Stomach (tissue), 8 donors: ENCODE measurements at regions not wholly inside any gene's neighbourhood (a gene's known extent, or its start where the extent isn't known, plus 50 kb on each side); places are given as distances from the start of the nearest gene placed in this dataset.

Experiments
- DNase-seq, 2 donors: peaks; one replicate each; pipeline versions ENCODE4 v3.0.0 to v3.0.0-alpha.2; 2013 to 2019
- H3K27ac ChIP-seq, 5 donors: fragments of 200-600 bp in 4 of 5; sonication (generic) in 4 of 5; one replicate each; pipeline ENCODE4 v1.5.1; 2013 to 2019; ENCODE audit warnings: mild to moderate bottlenecking in 1 of 5, moderate library complexity in 1 of 5
- H3K27me3 ChIP-seq, 3 donors: fragments of 200-600 bp; sonication (generic); one replicate each; pipeline ENCODE4 v1.5.1; 2017 to 2019; ENCODE audit warnings: mixed run types in 1 of 3
- H3K36me3 ChIP-seq, 4 donors: fragments of 200-600 bp; sonication (generic); 1 replicate in 3 of 4; 2 replicates in 1 of 4; pipeline ENCODE4 v1.5.1; 2016 to 2019
- H3K4me1 ChIP-seq, 4 donors: fragments of 200-600 bp; sonication (generic); one replicate each; pipeline ENCODE4 v1.5.1; 2016 to 2019
- H3K4me3 ChIP-seq, 4 donors: fragments of 200-600 bp; sonication (generic) in 3 of 4; one replicate each; pipeline ENCODE4 v1.5.1; 2016 to 2019; ENCODE audit warnings: mild to moderate bottlenecking in 1 of 4
- H3K9me3 ChIP-seq, 4 donors: fragments of 200-600 bp; sonication (generic); one replicate each; pipeline ENCODE4 v1.5.1; 2016 to 2019
- EP300 ChIP-seq: sonication (generic); formaldehyde crosslinking; IDR thresholded peaks from one replicate; pipeline ENCODE4 v1.6.1; 2017; ENCODE audit warnings: antibody characterized with exemption
- POLR2A ChIP-seq, 4 donors: fragments of 450-650 bp; IDR thresholded peaks; one replicate each; pipeline ENCODE4 v1.6.1; 2016; ENCODE audit warnings: antibody characterized with exemption in 4 of 4, control low read depth in 2 of 4, mild to moderate bottlenecking in 1 of 4, moderate library complexity in 1 of 4
- POLR2AphosphoS5 ChIP-seq, 3 donors: sonication (generic); formaldehyde crosslinking; IDR thresholded peaks; one replicate each; pipeline ENCODE4 v1.6.1; 2016; ENCODE audit warnings: antibody characterized with exemption in 3 of 3
- WGBS, 5 donors: extraction: QIAGEN DNeasy Blood & Tissue Kit in 3 of 5; methylation state at CpG; one replicate each; pipeline versions ENCODE4 v1.1.5 to v1.1.7; 2013 to 2018; 5-methylcytosine and 5-hydroxymethylcytosine counted together
- intact Hi-C: fragments of 100-400 bp; cut with DNase I; formaldehyde crosslinking; loops from one replicate; pipeline ENCODE4 v1.15.1; 2023; ENCODE audit warnings: low total_unique reads
- TF ChIP-seq, protein P1 (sequence below), 7 experiments: fragments of 450-650 bp in 4 of 7; fragments of 200-600 bp in 3 of 7; sonication (generic) in 3 of 7; IDR thresholded peaks; one replicate each; pipeline ENCODE4 v1.5.1; 2016 to 2019; ENCODE audit warnings: antibody characterized with exemption in 7 of 7, control low read depth in 2 of 7, mild to moderate bottlenecking in 1 of 7
- donor health status: healthy with polysubstance abuse.
- donor health status: Bipolar disorder and iron deficiency.
- donor health status: healthy.

DNA sequence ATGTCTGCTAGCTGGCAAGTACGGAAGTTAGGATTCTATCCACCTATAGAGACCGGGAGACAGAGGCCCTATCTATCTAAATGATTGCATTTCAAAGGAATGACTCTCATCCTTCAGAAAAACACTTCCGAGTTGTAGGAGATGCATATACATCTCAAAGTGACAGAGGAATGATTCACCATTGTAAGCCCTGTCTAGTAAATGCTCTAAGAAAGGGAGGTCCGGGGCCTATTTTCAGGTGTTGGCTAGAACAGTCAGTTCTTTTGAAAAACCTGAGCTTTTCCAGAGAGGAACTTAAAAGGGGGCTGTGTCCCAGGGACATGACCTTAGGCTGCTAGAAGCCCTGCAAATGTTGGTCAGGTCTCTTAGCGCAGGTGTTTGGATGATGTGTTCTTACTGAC, 262.9 kb upstream of the IL1RAPL1 start:
- TF ChIP-seq, protein P1, sequence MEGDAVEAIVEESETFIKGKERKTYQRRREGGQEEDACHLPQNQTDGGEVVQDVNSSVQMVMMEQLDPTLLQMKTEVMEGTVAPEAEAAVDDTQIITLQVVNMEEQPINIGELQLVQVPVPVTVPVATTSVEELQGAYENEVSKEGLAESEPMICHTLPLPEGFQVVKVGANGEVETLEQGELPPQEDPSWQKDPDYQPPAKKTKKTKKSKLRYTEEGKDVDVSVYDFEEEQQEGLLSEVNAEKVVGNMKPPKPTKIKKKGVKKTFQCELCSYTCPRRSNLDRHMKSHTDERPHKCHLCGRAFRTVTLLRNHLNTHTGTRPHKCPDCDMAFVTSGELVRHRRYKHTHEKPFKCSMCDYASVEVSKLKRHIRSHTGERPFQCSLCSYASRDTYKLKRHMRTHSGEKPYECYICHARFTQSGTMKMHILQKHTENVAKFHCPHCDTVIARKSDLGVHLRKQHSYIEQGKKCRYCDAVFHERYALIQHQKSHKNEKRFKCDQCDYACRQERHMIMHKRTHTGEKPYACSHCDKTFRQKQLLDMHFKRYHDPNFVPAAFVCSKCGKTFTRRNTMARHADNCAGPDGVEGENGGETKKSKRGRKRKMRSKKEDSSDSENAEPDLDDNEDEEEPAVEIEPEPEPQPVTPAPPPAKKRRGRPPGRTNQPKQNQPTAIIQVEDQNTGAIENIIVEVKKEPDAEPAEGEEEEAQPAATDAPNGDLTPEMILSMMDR (IDR thresholded peaks at IDR 0.05): no peak
- TF ChIP-seq POLR2AphosphoS5 (IDR thresholded peaks at IDR 0.05) (no peak), POLR2A (IDR thresholded peaks at IDR 0.05) (no peak)
- intact Hi-C loops: no loop called here
- no peaks in the 10 kb centered on the region for H3K4me1 ChIP-seq
- 58 to 87% (median 83%) methylated on average over 5 of the region's 5 CpGs for whole genome bisulfite sequencing, 5 donors
- DNase-seq: no peak
- no peaks in the 10 kb centered on the region for H3K9me3 ChIP-seq
- H3K27ac ChIP-seq: no peak overlapping the region
- no peaks in the 10 kb centered on the region for H3K36me3 ChIP-seq
- H3K4me3 ChIP-seq: no peak overlapping the region
- H3K27me3 ChIP-seq: no peaks in the 10 kb centered on the region

- Histone ChIP-seq H3K27me3 (no peaks in the 10 kb centered on the region), H3K36me3 (no peaks in the 10 kb centered on the region), H3K27ac (no peak overlapping the region), H3K4me3 (no peak overlapping the region), H3K9me3 (peaks cover 0 to 6% (median 2%) of the 10 kb centered on the region in 4 donors), H3K4me1 (no peaks in the 10 kb centered on the region)
- TF ChIP-seq POLR2A (IDR thresholded peaks at IDR 0.05): no peak
- no peak for TF ChIP-seq POLR2AphosphoS5 (IDR thresholded peaks at IDR 0.05)
- no peak for TF ChIP-seq EP300
- TF ChIP-seq, protein P1 (IDR thresholded peaks at IDR 0.05): no peak
- no peak for DNase-seq
- 70 to 82% (median 72%) methylated on average over 2 of the region's 2 CpGs for WGBS, 5 donors
- intact Hi-C loops: no loop called here
These were observed 266.0 kb upstream of the IL1RAPL1 start for GRCh38 chrX:28321286-28321685.

DNA sequence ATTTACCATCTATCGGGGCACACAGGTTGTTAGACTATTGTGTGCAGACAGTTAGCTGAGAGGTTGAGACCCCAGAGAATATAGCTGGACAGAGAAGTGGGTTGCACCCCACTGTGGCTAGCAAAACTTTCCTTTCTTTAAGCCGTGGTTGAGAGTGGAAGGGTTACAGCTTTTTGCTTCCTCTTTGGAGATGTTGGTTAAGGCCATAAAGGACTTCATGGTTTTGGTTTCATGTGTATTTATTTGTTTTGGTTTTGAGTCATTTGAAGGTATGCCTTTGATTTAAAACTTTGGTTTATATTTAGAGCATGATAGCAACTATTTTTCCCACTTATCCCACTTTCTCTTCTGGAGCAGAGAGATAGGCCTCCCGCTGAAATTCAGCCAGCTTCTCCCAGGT, 274.3 kb upstream of the IL1RAPL1 start:
- intact Hi-C loops: no loop called here
- Histone ChIP-seq H3K36me3 (no peaks in the 10 kb centered on the region), H3K27me3 (no peaks in the 10 kb centered on the region), H3K9me3 (peaks cover 0 to 7% (median 3%) of the 10 kb centered on the region in 4 donors), H3K4me1 (no peaks in the 10 kb centered on the region), H3K27ac (no peak overlapping the region), H3K4me3 (no peak overlapping the region)
- 72 to 84% (median 75%) methylated on average over 3 of the region's 3 CpGs for WGBS, 5 donors
- DNase-seq: no peak
- TF ChIP-seq POLR2A (IDR thresholded peaks at IDR 0.05) (no peak), EP300 (no peak), POLR2AphosphoS5 (IDR thresholded peaks at IDR 0.05) (no peak)
- TF ChIP-seq, protein P1 (IDR thresholded peaks at IDR 0.05): no peak

GRCh38 chrX:28312259-28312658, 275.0 kb upstream of the IL1RAPL1 start:
- Histone ChIP-seq H3K27ac (no peak overlapping the region), H3K4me1 (no peaks in the 10 kb centered on the region), H3K36me3 (no peaks in the 10 kb centered on the region), H3K9me3 (peaks cover 0 to 5% (median 2%) of the 10 kb centered on the region in 4 donors), H3K4me3 (no peak overlapping the region), H3K27me3 (no peaks in the 10 kb centered on the region)
- intact Hi-C loops: no loop called here
- DNase-seq: no peak
- WGBS, 5 donors: 80 to 98% (median 85%) methylated on average over 3 of the region's 3 CpGs
- no peak for TF ChIP-seq POLR2AphosphoS5 (IDR thresholded peaks at IDR 0.05)
- no peak for TF ChIP-seq POLR2A (IDR thresholded peaks at IDR 0.05)
- TF ChIP-seq, protein P1 (IDR thresholded peaks at IDR 0.05): no peak
- no peak for TF ChIP-seq EP300
